Stimulated activated CD8-positive, alpha-beta memory T cell treated with anti-CD3 and anti-CD28 coated beads, Interleukin-15, amount 100 ng/mL, for 48 hours (primary cell): ENCODE measurements at regions not wholly inside any gene's neighbourhood (a gene's known extent, or its start where the extent isn't known, plus 50 kb on each side); places are given as distances from the start of the nearest gene placed in this dataset.

ENCODE experiments used
- DNase-seq, 2 donors: peaks; one replicate each; pipeline ENCODE4 v3.0.0-alpha.2; 2020; ENCODE audit warnings: low read depth in 2 of 2

DNA sequence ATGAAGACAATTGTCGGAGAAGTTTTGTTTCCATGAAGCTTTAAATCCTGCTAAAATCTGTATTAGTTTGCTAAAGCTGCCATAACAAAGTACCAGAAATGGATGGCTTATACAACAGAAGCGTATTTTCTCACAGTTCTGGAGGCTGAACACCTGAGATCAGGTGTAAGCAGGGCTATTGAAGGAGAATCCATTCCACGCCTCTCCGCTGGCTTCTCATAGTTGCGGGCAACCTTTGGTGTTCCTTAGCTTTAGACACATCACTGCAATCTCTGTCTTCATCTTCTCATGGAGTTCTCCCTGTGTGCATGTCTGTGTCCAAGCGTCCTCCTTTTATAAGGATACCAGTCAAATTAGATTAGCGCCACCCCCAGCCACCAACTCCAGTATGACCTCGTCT lies 159.9 kb upstream of the CDYL start:
- DNase-seq, result no peak

DNA sequence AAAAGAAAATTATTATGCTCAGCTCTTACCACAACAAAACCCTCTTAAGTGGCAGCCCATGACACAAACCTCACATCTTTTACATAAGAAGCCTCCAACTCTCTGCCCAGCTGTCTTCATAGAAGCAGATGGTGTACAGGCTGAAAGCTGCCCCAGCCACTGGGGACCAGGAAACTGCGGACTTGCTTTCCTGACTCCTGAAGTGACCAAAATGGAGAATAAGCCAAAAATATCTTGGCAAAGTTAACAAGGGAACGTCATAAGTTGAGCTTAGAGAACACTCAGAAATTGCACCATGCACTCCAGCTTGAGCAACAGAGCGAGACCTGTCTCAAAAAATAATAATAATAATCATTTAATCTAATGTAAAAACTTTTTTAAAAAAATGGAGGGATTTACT lies 160.3 kb upstream of the CDYL start:
- no peak for DNase-seq

DNA sequence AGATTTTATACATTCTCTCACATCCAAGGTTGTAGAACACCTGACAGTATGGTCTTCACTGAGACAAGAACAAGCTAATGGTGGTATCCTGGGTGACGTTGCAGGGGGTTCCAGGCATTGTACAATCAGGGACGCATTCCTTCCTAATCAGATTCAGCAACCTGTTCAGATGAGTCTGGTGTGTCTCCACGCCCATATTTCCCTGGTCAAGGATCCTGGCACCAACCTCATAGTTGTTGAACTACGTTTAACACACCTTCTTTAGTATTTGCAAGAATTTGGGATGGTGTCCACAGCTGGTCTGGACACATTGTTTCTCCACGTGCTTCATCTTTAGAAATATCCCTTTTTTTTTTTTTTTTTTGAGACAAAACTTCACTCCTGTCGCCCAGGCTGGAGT lies 161.0 kb upstream of the CDYL start:
- no peak for DNase-seq

DNA sequence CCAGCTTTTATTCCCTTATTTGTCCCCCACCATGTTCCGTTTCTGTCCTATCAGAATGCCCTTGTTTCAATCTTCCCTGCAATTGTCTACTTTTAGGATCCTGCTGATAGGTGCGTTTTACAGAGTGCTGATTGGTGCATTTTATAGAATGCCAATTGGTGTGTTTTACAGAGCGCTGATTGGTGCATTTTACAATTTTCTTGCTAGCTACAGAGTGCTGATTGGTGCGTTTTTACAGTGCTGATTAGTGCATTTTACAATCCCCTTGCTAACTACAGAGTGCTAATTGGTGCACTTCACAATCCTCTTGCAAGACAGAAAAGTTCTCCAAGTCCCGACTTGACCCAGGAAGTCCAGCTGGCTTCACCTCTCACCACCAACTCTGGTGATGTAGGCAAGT lies 161.6 kb upstream of the CDYL start:
- no peak for DNase-seq

DNA sequence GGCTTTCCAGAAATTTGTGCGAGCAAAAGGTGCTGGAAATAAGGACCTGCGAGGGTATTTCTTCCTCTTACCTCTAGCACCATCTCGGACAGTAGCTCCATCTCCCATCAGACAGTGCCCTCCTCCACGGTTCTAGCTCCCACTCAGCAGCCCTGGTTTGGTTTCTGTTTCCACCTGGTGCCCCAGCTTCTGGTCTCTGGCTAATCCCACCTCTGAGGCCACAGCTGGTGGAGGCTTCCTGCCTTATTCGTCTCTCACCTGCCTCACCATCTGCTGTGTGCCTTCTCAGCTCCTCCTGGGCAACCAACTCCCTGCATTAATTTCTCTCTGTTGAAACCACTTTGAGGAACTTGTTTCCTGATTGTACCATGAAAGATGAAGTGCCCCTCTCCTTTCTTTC lies 162.4 kb upstream of the CDYL start:
- DNase-seq, result no peak

DNA sequence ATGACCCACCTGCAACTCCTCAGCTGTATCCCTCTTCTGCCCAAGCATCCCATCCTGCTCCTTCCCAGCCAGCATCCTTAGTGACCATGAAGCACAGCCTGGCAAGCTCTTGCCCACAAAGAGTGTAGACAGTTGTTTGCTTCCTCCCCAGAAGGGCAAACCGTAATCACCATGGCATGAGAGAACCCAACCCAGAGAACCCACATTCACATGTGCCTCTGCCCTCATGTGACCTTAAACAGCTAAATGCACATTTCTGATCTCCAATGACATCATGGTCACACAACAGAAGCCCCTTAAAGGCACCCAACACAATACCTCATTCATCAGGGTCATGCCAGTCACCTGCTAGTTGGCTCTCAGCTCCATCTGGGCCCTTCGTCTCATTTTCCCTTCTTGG lies 162.8 kb upstream of the CDYL start:
- DNase-seq, result no peak

DNA sequence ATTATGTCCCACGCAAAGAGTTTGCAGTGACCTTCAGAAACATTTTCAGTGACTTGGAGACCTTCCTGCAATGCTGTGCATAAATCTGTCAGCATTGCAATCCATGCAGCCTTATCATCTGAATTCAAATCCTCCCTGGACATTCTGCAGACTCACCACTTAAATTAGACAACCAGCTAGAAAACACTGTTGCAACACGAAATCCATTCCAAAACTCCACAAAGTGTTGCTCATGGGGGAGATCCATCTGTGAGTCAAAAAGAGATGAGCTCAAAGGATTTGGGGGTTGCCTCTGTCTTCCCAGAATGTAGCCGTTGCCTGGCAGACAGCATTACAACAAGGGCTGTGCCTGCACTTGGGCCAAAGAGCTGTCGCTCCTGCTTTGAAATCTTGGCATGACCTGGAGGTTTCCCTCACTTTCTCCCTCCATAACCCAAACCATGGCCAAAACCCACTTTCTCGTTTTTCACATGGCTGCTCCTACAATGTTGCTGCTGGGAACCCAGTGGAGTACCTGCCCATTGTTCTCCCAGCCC lies 163.5 kb upstream of the CDYL start:
- no peak for DNase-seq

DNA sequence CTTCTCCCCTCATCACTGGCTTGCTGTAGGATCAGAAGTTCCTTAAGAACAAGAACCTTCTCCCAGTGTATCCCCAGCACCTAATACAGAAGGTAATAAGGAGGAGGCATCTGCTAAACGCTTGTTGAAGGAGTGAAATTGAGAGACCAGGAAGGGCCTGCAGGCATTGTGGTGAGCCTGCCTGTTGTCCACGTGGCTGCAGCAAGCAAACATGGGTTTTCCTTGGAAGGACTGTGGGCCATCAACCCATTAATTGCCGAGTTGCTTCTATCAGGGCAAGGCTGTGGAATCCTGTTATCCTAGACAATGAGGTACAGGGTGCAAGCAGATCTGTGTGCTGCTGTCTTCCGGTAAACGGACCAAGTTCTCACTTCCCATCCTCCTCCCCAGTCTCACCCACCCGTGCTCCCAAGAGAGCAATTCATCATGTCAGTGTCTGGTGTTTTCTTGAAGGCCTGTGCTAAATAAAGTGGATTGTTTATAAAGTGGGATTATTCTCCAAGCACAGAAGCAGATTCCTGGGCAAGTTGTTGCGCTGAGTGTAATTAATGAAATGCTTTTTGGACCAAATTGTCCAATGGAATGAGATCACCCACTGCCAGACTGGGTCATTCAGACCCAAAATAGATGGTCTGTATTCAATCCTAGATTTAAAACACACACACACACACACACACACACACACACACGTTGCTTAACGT lies 164.6 kb upstream of the CDYL start:
- no peak for DNase-seq

DNA sequence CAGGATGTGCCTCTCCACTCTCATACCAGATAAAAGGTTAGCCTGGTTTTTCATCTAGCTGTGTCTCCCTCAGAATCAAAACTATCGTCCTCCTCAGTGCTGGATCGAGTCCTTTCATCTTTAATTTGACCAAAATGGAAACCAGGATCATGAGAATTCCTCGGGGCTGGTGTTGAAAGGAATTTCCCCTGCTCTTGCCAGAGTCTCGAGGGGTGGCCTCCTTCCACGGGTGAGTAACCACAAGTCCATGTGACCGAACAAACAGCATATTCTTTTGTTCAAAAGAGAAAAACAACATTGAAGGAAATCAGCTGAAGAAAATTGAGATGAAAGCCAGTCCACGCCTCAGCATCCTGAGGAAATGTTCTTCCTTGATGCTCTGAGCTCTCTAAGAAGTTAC lies 165.9 kb upstream of the CDYL start:
- no peak for DNase-seq

DNA sequence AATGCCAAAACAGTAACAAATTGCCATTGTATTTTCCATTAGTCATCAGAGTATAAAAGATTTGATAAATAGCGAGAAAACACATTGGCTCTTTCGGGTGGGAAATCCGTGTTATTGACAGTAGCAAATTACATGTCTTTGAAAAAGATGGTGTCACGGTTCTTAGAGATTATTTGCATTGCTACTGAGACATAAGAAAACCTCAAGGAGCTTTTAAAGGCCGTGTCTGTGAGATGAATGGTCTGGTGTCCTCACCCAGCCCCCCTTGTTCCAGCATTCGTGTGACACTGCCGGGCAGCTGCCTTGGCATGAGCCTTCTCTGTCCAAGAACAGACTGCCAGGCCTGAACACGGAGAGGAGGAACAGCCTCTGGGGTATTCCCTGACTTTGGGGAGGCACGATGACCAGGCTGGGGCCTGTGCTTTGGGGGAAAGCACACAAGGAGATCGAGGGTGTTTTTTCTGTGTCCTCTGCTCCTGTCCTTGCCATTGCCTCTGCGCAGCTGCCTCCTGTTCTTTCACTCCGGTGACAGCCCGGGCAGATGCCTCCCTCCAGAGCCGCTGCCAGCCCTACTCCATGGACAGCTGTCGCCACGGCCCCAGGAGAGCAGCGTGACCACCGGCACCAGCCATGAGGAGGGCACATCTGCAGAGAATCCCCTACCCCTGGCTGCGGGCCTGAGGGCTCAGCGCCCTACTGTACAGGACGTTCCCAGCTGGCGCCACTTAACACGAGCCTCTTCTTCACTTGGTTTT lies 167.7 kb upstream of the CDYL start:
- DNase-seq, result no peak

DNA sequence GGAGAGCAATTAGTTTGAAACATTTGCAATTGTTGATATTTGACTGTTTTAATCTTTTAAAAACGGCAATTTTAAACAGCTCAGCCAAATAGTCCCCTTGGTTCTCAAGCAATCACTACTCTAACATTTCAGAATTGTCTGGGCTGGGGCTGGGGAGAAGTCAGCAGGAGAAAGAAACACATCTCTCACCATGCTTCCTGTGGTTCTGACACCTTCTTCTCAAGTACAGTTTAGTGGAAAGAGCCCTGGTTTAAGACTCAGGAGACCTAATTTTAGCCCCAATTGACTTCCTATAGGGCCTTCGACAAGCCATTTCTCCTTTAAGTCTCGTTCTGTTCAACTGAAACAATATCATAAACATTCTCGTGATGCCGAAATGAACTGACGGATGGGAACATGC lies 168.4 kb upstream of the CDYL start:
- DNase-seq, result no peak

DNA sequence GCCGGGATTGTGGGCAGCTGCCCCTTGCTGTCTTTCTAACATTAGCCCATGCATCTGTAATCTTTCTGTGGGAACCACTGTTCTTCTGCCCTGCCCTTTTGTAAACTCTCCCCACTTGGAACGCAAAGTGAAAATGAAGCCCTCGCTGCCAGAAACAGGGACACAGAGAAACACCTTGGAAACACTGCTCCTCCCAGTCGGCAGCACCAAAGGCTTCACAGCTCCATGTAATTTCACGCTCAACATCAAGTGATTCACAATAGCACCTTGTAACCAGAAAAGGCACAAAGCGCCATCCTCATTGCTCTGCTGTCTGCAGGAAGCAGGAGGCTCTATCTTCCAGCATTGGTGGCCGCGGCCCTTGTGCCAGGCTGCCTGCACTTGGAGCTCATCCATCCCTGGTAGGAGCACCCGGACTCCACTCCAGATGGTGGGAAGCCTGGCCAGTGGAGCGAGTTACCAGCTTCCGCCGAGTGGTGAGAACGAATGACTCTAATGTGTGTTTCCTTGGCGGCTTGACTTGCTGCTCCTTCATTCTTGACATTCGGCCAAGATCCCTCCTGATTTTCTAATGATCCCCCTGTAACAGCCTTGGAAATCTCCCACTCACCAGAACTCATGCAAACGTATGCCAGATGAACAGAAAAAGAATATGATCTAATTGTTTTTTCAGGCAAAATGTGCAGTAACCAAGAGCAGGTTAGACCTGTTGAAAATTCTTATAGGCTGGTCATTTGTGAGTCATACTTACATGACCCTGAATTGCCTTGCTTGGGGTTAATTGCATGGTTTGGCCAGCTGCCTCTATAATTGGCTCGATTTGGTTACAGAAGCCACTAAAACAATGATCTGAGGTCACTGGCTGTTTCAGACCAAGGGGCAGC lies 169.1 kb upstream of the CDYL start:
- no peak for DNase-seq

DNA sequence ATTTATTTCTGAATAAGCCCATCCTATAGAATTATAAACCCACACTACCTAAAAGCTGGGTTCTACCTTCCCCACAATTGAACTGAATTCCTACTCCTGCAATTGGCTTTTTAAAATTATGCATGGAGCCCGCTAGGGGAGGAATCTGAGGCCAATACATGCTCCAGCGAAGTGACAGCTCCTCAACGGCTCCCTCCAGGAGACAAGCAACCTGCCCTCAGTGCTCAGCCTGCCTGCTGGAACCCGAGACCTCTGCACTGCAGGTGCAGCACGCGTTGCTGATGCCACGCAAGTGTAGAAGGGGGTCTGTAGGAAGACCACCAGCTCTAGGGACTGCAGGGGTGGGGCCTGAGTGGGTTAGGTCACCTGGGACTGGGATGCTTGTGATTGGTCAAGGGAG lies 170.2 kb upstream of the CDYL start:
- no peak for DNase-seq

DNA sequence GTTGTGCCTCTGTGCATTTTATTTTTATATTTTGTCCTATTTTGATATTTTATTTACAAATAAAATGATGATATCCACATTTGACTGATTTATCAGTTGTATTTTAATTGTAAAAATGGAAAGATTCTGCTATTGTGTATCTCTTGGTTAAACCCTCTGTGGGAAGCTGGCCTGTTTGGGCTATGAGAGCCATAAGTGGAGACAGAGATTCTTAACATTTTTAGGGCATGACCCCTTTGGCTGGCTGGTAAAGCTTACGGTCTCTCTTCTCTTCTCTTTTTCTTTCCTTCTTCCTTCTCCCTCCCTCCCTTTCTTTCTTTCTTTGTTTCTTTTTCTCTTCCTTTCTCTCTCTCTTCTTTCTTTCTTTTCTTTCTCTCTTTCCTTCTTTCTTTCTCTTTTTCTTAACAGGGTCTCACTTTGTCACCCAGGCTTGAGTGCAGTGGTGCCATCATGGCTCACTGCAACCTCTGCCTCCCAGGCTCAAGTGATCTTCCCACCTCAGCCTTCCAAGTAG lies 172.3 kb upstream of the CDYL start:
- DNase-seq, result no peak

DNA sequence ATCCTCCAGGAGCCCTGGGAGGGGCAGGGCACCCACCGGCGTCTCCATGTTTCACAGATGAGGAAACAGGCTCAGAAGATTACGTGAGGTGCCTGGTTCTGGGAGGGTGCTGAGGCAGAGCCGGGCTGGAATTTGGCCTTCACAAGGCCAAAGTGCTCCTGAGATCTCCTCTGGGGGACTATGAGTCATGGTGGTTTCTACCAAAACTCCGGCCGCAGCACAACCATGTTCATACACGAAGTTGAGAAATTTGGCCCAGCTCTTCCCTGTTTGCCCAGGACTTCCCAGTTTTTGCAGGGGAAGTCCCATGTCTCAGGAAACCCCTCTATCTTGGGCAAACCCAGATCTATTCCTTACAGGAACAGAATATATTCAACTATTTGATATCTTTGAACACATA lies 172.9 kb upstream of the CDYL start:
- DNase-seq, result no peak

DNA sequence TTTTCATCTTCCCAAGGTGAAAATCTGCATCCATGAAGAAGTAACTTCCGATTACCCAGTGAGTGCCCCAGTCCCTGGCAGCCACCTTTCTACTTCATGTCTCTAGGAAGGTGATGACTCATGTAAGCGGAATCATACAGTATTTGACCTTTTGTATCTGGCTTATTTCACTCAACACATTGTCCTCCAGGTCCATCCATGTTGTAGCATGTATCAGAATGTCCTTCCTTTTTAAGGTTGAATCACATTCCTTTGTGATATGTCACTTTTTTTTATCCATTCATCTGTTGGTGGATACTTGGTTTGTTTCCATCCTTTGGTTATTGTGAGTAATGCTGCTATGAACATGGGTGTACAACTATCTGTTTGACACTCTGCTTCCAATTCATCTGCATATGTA lies 176.3 kb upstream of the CDYL start:
- DNase-seq, result no peak

DNA sequence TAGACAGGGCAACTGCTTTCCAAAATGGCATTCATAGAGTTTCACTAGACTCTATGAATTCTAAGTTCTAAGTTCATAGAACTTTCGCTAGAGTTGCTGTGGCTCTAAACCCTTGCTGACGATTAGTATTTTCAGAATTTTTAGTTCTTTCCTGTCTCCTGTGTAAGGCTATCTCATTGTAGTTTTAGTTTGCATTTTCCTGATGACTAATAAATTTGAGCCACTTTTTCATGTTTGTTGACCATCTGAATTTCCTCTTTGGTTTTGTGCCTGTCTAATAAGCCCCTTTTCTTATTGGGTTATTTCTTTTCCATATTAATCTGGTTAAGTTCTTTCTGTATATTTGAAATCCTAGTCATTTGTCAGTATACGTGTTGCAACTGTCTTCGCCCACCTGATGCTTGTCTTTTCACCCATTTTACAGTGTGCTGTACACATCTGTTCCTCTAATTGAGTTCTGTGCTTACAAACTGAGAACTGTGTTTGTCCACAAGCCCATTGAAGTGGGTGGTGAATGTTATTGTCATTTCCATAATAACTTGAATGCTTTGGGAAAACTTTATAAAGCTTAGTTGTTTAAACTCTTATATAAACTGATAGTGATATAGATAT lies 177.7 kb upstream of the CDYL start:
- no peak for DNase-seq

DNA sequence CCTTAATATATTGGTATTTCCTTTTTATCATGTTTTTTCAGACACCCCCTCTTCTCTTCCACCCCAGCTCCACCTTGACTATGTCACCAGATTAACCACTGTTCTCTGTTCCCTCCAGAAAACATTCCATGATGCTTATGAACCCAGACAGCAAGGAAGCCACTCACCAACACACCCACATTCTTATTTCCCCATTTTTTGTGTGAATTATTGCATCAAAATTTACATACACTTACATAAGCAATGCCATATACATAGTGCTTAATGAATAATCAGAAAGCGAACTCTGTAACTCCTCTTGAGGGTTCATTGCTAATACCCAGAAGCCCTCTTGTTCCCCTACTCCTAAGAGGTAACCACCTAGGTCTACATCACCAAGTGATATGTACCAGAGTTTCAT lies 182.3 kb upstream of the CDYL start:
- no peak for DNase-seq

DNA sequence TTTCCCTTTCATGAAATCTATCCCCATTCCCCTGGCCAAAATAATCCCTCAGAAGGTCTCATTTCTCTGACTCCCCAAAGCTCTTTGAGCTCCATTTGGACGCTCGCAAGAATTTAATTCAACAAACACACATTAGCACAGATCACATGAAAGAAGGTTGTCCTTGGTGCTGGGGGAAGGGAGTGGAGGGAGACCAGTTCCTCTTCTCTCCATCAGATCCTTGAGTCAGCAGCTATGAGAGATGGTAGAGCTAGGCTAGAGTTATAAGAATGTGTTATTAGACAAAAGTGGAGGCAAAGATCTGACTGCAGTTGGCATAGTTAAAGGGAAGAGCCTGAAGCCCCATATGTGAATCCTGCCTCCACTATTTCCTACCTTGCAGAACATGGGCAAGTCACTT lies 184.2 kb upstream of the CDYL start:
- DNase-seq, result no peak

DNA sequence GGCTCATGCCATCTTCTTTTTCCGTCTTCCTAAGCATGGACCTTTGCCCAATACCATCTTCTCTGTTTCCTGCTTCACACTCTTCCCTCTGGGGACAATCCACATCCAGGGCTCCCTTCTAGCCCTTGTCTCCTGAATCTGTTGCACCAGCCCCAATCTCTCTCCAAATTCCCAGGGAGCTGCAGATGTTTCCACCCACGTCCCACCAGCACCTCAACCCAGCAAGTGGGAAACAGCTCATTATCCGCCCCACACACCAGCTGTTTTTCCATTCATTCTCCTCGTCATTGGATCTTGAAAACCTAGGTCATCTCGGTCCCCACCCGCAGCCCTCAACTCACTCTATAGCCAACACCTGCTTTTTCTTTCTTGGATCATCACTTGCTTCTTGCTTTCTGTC lies 185.0 kb upstream of the CDYL start:
- DNase-seq, result no peak

DNA sequence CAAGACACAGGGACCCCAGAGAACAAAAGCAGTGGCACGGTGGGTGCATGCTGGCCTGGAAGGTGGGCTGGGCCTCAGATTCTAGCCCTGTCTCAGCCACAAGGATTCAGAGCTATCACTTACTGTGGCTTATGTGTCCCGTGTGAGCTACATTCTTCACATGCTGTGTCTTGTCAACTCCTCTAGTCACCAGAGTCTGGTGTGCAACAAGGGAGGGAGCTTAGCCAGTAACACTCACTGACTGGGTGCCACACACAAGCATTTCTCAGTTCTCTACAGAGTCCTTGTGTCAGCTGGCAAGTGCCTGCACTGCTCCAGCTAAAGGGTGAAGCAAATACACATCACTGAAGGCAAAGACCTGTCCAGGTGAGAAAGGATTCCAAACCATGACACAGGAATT lies 186.9 kb upstream of the CDYL start:
- no peak for DNase-seq

DNA sequence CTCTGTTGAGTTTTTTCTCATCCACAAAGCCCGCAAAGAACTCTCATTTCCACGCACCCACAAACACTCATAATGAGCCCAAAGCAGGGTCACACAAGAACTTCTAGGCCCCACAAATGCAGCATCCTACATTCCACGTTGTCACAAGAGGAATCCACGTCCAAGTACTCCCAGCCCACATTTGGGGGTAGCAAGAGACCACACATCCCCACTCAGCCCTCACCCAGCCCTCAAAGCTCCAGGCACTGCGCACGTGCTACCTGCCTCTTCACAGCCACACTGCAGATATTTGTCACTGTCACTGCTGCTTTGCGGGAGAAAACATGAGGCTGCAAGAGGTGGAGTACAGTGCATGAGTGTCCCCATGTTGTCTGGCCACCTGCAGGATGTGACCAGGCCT lies 187.6 kb upstream of the CDYL start:
- no peak for DNase-seq
